ENCODE measurements at regions not wholly inside any gene's neighbourhood (a gene's known extent, or its start where the extent isn't known, plus 50 kb on each side); places are given as distances from the start of the nearest gene placed in this dataset.
"Not testable (repeated sequence)": the region's sequence is repeated elsewhere in the genome, so short reads cannot be mapped to it uniquely, and the experiment has no call there.

GRCh38 chr3:193954752-193955151 is 181.2 kb upstream of the HES1 start:
- no peak for DNase-seq (ENCODE audit: low read depth in 2 of 3, low spot score in 2 of 3)

GRCh38 chr3:193955719-193956118 is 180.2 kb upstream of the HES1 start:
- no peak for DNase-seq (ENCODE audit: low read depth in 2 of 3, low spot score in 2 of 3)

- no peak for DNase-seq (ENCODE audit: low read depth in 2 of 3, low spot score in 2 of 3)
These were observed 176.1 kb upstream of the HES1 start for GRCh38 chr3:193959861-193960260.

- DNase-seq (ENCODE audit: low read depth in 2 of 3, low spot score in 2 of 3), result no peak
These were observed 175.3 kb upstream of the HES1 start for GRCh38 chr3:193960487-193961274.

GRCh38 chr3:193962986-193963685 is 172.8 kb upstream of the HES1 start:
- no peak for DNase-seq (ENCODE audit: low read depth in 2 of 3, low spot score in 2 of 3)

GRCh38 chr3:193963808-193964516 is 172.0 kb upstream of the HES1 start:
- DNase-seq (ENCODE audit: low read depth in 2 of 3, low spot score in 2 of 3), result no peak

GRCh38 chr3:193964517-193964880 is 171.4 kb upstream of the HES1 start:
- no peak for DNase-seq (ENCODE audit: low read depth in 2 of 3, low spot score in 2 of 3)

- no peak for DNase-seq (ENCODE audit: low read depth in 2 of 3, low spot score in 2 of 3)
These were observed 167.5 kb upstream of the HES1 start for GRCh38 chr3:193968380-193968974.

- DNase-seq (ENCODE audit: low read depth in 2 of 3, low spot score in 2 of 3), result not testable (repeated sequence)
These were observed 165.7 kb upstream of the HES1 start for GRCh38 chr3:193970131-193970772.

- no peak for DNase-seq (ENCODE audit: low read depth in 2 of 3, low spot score in 2 of 3)
These were observed 165.2 kb upstream of the HES1 start for GRCh38 chr3:193970773-193971206.

- DNase-seq (ENCODE audit: low read depth in 2 of 3, low spot score in 2 of 3), result no peak
These were observed 164.6 kb upstream of the HES1 start for GRCh38 chr3:193971261-193971751.

- DNase-seq (ENCODE audit: low read depth in 2 of 3, low spot score in 2 of 3), result no peak
These were observed 164.0 kb upstream of the HES1 start for GRCh38 chr3:193971966-193972365.

GRCh38 chr3:193972832-193973231 is 163.1 kb upstream of the HES1 start:
- DNase-seq (ENCODE audit: low read depth in 2 of 3, low spot score in 2 of 3), result no peak

- DNase-seq (ENCODE audit: low read depth in 2 of 3, low spot score in 2 of 3), result no peak
These were observed 161.7 kb upstream of the HES1 start for GRCh38 chr3:193974191-193974652.

GRCh38 chr3:193974671-193975535 is 161.0 kb upstream of the HES1 start:
- no peak for DNase-seq (ENCODE audit: low read depth in 2 of 3, low spot score in 2 of 3)

- DNase-seq (ENCODE audit: low read depth in 2 of 3, low spot score in 2 of 3), result no peak
These were observed 158.3 kb upstream of the HES1 start for GRCh38 chr3:193977622-193978021.

- DNase-seq (ENCODE audit: low read depth in 2 of 3, low spot score in 2 of 3), result no peak
These were observed 157.9 kb upstream of the HES1 start for GRCh38 chr3:193978030-193978429.

GRCh38 chr3:193978486-193978885 is 157.5 kb upstream of the HES1 start:
- no peak for DNase-seq (ENCODE audit: low read depth in 2 of 3, low spot score in 2 of 3)

GRCh38 chr3:193980326-193980725 is 155.6 kb upstream of the HES1 start:
- no peak for DNase-seq (ENCODE audit: low read depth in 2 of 3, low spot score in 2 of 3)

GRCh38 chr3:193980905-193981304 is 155.0 kb upstream of the HES1 start:
- no peak for DNase-seq (ENCODE audit: low read depth in 2 of 3, low spot score in 2 of 3)

Measured in activated CD8-positive, alpha-beta memory T cell treated with anti-CD3 and anti-CD28 coated beads for 48 hours (primary cell).